Stimulated activated CD4-positive, alpha-beta T cell treated with anti-CD3 and anti-CD28 coated beads, Interleukin-12 subunit alpha, Interleukin-12 subunit beta, amount 100 ng/mL, for 4 hours (primary cell): ENCODE measurements at regions not wholly inside any gene's neighbourhood (a gene's known extent, or its start where the extent isn't known, plus 50 kb on each side); places are given as distances from the start of the nearest gene placed in this dataset.
"Not testable (repeated sequence)": the region's sequence is repeated elsewhere in the genome, so short reads cannot be mapped to it uniquely, and the experiment has no call there.

Experiments used
- DNase-seq: peaks from one replicate; pipeline ENCODE4 v3.0.0-alpha.2; 2020

- no peak for DNase-seq
Observed at GRCh38 chr14:100421756-100422470, 98.8 kb downstream of the SLC25A47 start.

DNA sequence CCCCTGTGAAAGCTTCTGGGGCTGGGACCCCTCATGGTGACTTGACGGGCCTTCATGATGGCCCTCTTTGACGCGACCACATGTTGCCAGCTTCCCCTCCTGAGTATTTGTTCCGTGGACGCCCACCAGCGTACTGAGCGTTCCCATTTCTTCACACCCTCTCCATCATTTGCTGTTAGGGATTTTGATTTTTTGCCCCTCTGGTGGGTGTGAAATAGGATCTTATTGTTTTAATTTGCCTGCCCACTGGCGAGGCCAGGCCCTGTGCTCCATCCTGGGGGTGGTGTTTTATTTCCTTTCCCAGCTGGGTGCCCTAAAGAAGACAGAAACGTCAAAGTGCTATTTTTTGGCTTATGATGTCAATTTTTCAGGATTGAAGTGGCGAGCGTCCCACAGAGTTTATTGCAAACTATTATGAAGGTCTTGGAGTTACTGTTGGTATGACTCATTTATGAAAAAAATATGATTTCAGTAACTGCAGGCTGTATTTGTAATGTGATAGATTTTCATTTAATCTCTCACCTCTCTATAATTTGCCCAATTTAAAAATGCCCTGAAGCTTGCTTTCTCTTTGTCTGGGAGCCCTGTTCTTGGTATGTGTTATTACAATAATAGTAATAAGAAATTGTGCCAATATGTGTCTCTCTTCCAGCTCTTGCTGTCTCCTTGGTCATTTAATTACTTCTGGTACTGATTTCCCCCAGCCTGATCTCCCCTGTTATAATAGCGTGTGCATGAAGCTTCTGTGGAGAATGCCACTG is 99.6 kb downstream of the SLC25A47 start:
- no peak for DNase-seq

GRCh38 chr14:100423317-100424010 is 100.3 kb downstream of the SLC25A47 start:
- no peak for DNase-seq

DNA sequence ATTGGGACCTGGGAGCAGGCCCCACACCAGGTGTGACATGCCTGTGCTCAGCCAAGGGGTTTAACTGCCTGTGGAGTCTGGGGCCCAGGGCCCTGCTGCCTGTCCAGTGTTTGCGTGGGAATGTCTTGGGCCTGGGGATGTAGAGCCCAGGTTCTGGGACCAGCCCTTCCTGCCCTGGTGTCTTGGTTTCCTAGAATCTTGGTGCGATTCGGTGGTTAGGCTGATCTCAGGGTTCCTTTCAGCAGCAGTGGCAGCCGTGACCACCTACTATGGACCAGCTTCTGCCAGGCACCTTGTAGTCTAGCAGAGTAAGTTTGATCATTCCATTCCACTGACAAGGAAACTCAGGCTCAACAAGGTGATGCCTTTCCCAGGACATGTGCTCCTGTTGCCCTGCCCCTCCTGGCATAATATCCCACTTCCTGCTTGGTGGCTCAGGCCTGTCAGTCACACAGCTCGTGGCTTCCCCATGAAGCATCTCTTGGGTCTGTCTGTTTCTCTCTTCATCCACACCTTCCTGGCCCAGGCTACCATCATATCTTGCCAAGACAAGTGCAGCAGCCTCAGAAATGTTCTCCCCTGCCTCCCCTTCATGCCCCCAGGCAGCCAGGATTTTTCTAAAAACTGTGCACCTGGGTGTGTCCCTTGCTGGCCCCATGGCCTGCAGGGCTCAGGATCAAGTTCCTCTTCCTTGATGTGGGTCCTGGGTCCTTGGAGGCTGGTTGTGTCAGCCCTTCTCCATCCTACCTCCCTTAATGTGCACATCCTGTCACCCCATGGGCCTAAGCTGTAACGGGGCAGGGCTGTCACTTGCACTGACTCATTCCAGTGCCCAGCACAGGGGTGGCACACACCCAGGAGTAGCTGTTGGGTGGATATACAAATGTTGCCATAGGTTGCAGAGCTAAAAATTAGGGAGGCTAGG is 101.6 kb downstream of the SLC25A47 start:
- no peak for DNase-seq

DNA sequence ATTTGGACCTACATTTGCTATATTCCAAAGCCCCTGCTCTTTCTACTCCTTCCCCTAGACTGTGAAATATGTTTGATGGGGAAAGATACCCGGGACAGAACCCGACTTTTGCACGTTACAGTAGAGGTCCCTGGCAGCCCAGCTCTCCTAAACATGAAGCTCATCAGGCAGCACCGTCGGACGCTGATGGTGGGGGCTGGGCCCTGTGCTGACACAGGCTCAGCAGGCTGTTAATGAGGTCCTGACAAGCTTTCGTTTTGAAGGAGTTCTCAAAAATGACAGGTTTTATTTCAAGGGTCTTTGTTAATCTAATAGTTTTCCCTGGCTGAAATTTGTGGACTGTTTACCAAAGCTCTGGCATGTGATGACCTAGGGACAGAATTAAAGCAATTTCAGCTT is 102.3 kb downstream of the SLC25A47 start:
- no peak for DNase-seq

GRCh38 chr14:100426314-100426713 is 103.2 kb downstream of the SLC25A47 start:
- DNase-seq, result no peak

- DNase-seq, result no peak
Observed at GRCh38 chr14:100427166-100427565, 104.0 kb downstream of the SLC25A47 start.

- no peak for DNase-seq
Observed at GRCh38 chr14:100428727-100429126, 105.6 kb downstream of the SLC25A47 start.

DNA sequence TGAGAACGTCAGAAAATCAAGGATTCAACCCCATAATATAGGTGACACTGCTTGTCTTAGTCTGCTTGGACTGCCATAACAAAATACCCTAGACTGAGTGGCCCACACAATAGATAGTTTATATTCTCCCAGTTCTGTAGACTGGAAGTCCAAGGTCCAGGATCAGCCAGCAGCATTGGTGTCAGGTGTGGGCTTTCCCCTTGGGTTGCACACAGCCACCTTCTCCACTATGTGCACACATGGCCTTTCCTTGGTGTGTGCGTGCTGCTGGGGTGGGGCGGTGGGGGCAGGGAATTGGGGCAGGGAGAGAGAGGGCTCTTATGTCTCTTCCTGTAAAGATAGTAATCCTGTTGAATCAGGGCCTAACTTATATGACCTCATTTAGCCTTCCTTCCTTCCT is 106.4 kb downstream of the SLC25A47 start:
- no peak for DNase-seq

DNA sequence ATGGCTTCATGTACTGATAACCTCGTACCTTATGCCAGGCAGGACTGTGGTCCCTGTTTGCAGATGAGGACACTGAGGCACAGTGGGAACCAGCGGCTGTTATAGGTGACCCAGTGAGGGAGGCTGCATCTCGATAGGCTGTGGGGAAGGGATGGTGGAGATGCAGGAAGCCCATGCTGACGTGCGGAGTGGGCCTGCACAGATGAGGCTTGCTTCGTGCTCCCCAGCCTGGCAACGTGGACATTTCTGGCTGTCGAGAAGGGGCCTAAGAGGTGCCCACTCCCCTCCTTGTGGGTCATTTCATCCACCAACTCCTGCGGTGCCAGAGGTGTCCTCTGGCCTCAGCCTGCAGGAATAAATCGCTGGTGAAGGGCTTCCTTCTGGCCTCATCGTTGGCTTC is 107.4 kb downstream of the SLC25A47 start:
- DNase-seq, result no peak

GRCh38 chr14:100431461-100431860 is 108.3 kb downstream of the SLC25A47 start:
- DNase-seq, result not testable (repeated sequence)

DNA sequence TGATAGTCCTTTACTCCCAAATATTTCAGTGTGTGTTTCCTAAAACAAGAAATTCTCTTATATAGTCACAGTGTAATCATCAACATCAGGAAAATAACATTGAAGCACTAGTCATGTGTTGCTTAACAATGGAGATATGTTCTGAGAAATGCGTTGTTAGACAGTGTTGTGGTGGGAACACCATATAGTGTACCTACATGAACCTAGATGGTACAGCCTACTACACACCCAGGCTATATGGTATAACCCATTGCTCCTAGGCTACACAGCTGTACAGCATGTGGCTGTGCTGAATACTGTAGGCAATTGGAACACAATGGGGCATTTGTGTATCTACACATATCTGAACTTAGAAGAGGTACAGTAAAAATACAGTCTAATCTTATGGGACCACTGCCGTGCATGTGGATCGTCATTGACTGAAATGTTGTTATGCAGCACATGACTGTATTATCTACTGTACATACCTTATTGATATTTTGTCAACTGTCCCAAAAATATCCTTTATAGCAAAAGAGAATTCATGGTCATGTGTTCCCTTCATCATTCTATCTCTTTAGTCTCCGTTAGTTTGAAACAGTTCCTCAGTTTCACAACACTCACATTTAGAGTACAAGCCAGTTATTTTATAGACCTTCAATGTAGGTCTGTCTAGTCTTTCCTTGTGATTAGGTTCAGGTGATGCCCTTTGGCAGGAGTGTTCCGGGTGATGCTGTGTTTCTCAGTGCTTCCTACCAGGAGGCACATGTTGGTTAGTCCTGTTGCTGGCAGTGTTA is 109.7 kb downstream of the SLC25A47 start:
- no peak for DNase-seq

- no peak for DNase-seq
Observed at GRCh38 chr14:100433428-100433814, 110.3 kb downstream of the SLC25A47 start.

DNA sequence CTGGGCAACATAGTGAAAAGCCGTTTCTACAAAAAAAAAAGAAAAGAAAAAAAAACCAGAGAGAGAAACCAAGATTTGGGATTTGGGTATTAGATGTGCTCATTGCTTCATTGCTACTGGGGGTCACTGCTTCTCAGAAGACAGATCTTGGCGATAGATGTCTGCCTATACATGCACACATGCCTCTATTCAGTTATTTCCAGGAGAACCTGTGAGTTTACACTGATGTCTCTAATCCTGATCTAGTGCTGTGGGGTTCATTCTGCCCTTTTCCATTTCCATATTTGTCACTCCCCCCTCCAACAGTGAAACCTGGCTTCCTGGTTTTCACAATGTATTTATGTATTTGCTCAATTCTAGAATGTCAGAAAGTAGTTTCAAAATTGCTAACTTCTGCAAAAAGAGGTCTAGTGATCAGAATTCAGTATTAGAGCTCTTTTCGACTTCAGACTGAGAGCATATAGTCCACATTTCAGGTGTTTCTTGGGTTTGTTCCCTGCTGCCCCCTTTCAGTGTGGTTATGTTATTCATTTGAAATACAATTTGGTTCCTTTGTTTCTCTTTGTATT is 111.0 kb downstream of the SLC25A47 start:
- no peak for DNase-seq

- no peak for DNase-seq
Observed at GRCh38 chr14:100434911-100435438, 111.8 kb downstream of the SLC25A47 start.

DNA sequence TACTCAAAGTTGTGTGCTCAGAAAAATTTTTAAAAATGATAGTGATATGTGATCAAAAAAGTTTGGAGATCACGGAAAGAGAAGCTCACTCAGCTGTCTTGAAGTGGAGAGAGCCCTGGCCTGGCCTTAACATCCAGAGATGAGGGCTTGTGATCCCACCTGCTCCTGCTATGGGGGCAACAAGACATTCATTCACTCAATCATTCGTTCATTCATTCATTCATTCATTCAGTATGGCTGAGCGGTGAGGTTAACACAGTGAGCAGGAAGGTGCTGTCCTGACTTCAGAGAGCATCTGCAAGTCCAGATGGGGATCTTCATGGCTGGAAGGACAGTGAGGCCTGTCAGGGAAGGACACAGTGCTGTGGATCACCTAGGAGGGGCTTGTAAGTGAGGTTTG is 112.3 kb downstream of the SLC25A47 start:
- no peak for DNase-seq

GRCh38 chr14:100436745-100437406 is 113.7 kb downstream of the SLC25A47 start:
- DNase-seq, result no peak

DNA sequence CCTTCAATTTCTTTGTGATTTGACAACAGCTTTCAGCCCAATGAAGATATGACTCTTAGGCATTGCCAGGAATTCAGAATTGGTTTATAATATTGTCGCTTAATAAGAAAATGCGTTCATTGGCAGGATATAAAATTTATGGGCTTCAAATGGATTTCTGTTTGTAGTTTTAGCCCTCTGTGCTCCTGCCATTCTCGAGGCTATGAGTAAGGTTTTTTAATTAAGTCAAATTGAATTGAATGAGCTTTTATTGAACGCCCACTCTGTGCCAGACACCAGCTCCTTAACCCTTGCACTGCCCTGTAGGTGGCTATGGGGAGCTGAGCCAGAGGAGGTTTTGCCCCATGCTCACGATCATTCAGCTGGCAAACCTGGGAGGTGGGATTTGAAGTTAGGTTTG is 115.1 kb downstream of the SLC25A47 start:
- no peak for DNase-seq

GRCh38 chr14:100438678-100439592 is 115.8 kb downstream of the SLC25A47 start:
- peak; percentile 41 for DNase-seq

DNA sequence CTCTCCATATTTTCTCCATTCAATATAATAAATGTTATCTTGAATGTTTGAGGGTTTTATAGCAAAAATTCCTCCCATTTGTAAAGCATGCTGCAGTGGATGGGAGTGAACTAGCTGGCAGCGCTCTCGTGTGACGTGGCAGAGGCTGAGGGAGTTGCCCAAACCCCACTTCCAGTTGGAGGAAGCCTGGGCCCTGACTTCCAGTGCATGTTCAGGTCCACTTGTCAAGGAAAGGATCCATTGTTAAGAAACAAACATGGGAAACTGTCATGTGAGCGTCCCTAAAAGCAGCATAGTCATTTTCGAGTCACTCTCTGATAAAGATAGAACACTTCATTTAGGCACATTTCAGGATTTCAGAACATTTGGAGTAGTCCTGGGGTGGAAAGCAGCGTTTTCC is 116.6 kb downstream of the SLC25A47 start:
- no peak for DNase-seq
